HG02870 (cell line): ENCODE measurements at regions not wholly inside any gene's neighbourhood (a gene's known extent, or its start where the extent isn't known, plus 50 kb on each side); places are given as distances from the start of the nearest gene placed in this dataset.
"Not testable (repeated sequence)": the region's sequence is repeated elsewhere in the genome, so short reads cannot be mapped to it uniquely, and the experiment has no call there.

Experiments
- ATAC-seq: cut with Tn5 transposase; IDR thresholded peaks from one replicate; pipeline ENCODE4 v1.9.1; 2021; ENCODE audit warnings: mild to moderate bottlenecking, moderate library complexity; ENCODE audit not compliant: unreplicated experiment

DNA sequence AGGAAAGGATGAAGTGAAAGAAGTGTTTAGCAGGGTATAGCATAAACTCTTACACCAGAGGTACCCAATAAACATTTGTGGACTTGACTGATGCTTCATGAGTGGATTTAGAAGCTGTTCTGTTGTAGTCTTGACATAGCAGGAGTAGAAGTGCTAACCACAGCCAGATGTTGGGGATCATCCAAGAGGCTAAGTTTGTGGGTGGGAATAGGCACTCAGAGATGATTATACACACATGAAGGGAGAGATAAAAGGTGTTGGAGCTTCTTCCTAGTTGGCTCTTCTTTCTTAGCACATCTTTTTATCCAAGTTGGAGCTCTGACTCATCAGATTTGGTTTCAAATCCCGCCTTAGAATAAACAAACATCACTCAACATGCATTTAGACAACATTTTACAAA is 166.7 kb upstream of the E2F7 start:
- no peak for ATAC-seq

DNA sequence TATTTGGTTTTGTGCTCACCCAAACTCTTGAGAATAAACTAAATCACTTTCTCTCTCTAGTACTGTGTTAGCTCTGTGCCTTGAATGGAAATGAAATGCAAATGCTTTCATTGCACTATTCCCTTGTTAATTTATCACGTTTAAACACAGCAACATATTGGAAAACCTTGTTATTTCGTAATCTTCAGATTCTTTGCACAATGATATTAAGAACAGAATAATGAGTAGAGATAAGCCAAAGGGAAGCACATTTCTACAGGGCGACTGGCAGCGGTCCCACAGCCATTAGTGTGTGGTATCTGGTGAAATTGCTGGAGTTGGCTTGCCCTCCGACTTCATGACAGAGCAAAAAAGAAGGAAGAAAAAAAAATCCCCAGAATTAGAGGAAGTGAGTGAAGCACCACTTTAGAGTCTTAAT is 166.1 kb upstream of the E2F7 start:
- ATAC-seq = no peak

DNA sequence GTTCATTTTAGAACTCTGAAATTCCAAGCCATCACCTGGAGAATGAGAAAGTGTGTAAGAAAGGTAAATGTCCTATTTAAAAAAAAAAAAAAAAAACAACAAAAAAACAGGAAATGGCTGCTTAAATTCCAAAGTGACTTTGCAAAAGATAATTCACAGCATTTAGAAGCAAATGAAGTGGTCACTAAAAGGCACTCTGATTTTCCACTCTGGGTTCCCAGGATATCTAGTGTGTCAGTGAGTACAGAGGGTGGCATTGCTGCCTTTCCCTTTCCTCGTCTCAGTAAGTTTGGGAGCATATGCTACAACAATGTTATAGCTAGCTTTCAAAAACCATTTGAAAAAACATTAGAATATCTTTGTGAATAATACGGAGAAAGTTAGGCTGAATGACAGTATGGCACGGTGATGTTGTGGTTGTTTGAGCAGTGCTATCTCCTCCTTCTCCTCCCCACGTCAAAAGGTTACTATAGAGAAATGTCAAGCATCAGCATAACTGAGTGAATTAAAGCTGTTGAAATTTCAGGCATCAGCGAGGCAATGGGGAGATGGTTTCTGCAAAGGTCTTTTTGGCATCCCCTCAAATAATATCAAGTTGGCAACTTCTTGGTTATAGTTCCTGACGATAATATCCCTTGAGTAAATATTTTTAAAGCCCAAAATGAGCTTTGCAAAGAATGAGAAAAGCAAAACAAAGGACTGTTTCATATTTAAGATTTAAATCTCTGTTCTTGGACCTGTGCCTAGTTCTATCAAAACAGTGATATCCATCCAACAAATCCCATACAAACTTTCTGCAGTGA is 164.5 kb upstream of the E2F7 start:
- no peak for ATAC-seq

DNA sequence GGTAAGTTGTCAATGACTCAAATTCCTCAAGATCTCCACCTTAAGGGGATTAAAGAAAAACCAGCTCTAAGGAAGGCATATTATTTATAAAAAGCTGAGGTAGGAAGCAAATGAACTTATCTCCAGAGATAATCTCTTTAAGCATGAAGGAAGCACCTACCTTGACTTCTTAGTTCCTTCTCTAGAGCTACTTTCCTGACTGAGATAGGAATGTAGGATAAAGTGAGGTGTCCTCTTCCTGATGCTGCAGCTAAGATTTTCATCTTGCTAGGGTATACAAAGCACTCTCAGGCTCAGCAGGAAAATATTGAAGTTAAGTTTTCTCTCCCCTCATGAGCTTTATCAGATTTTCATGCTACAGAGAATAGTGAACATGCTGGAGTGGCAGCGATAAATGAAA is 163.0 kb upstream of the E2F7 start:
- no peak for ATAC-seq

DNA sequence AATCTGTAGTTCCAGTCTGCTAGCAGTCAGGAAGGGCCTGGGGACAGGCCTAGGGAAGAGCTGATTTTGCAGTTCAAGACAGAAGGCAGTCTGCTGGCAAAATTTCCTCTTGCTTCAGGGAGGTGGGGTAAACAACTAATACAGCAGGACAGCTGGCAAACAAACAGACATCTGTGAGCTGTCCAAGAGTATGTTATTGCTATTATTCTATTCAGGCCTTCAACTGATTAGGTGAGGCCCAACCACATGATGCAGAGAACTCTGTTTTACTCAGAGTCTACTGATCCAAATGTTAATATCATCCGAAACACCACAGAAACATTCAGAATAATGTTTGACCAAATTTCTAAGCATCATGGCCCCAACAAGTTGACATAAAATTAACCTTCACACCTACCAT is 161.0 kb upstream of the E2F7 start:
- no peak for ATAC-seq

DNA sequence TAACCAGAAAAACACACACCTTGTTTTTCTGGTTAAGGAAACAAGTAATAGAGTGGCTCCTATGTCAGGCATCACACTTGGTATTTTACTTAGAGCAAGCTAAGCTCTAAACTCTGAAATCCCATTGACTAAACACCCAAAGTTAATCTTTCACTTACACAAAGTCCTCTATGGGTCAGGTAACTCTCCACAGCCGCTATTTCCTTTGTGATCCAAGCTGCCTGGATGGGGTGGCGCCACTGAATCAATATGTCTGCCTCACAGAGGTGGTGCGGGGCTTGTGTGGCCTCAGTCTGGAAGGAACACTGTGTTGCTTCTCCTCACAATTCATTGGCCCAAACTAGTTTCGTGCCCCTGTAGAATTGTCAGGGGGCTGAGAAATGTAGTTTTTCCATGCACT is 160.0 kb upstream of the E2F7 start:
- no peak for ATAC-seq

DNA sequence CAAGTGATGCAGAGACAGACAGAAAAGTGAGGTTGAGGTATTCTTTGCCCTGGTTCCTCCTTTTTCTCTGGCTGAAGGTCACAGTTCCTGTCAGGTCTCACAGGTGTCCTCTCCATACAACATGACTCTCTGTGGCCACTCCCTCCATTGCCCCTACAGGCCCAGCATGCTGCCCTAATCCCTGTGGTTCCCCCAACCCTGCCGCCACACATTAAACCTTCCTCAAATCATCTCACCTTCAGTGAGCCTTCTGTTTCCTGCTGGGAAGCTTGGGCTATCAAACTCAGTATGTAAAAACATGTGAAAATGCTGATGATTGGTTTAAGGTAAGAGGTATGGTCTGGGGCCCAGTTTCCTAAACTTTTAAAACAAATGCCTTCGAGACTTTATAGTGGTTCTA is 159.0 kb upstream of the E2F7 start:
- ATAC-seq = no peak

DNA sequence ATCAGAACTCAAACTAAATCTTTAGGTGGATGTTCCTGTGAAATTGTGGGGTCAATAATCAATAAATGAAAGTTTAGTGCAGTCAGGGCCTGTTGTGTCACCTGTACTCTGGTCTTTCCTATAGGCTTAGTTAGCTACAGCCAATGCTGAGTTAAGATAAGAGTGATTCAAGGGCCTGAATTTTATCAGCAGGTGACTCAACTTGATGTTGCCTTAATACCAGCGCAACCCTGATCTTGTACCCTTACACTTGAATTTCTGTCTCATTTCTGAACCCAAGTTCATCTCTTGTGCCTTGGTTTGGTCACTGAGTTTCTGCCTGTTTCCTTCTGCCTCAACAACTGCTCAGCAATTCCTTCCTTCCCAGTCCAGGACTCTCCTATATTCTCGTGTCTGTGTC is 157.0 kb upstream of the E2F7 start:
- no peak for ATAC-seq

DNA sequence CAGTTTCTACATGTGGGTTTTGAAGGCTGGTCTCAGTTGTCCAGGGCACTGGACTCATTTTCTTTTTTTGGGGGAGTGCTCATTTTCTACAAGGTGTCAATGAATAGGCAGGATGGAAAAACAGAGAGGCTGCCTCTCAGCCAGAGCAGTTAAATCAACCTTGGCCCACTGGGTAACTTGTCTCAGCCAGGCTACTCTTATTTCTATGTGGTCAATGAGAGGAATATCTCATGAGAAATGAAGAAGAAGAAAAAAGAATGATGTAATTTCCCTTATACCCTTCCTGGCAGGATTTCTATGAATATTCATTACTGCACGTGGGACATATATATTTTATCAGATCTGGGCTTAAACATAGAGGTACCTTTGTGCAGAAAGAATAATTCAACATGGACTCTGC is 155.2 kb upstream of the E2F7 start:
- ATAC-seq = no peak

DNA sequence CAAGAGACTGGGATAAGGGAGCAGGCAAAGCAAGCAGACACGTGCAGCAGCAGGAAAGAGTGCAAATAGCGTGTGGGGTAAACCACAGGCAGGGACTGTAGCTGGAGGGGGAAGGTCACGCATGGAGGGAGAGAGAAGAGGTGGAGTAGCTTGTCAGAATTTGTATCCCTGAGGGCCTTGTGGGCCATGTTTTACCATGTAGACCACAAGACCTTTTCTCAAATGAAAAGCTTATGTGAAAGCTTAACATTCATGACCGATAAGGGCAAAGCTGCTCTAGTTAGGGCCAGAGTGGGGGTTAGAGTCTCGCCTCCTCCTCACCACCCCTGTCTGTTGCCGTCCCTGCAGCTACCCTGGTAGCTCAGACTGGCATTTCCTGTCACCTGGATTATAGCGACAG is 152.9 kb upstream of the E2F7 start:
- no peak for ATAC-seq

DNA sequence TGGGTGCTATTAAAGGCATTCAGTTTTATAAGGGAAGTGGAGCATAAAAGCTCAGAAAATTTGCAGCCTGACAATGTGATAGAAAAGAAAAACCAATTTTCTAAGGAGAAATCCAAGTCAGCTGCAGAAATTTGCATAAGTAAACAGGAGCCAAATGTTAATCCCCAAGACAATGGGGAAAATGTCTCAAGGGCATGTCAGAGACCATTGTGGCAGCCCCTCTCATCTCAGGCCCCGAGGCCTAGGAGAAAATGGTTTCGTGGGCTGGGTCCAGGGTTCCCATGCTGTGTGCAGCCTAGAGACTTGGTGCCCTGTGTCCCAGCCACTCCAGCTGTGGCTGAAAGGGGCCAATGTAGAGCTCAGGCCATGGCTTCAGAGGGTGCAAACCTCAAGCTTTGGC is 150.8 kb upstream of the E2F7 start:
- not testable (repeated sequence) for ATAC-seq

DNA sequence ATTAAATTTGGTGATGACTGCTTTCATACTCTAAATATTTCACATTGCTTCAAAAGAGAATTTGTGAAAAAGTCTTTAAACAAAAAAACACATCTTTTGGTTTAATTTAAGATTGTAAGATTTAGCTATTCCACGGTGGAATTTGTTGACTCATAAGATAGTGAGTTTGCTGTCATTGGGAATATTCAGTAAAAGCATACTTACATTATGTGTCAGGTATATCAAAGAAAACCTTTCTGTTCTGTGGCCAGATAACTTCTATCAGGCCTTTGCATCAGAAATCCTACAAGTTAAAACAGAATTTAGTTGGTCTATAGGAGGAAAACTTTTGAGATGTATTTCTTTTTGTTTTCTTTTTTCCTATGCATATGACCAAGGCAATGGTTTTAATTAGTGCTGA is 148.8 kb upstream of the E2F7 start:
- no peak for ATAC-seq

DNA sequence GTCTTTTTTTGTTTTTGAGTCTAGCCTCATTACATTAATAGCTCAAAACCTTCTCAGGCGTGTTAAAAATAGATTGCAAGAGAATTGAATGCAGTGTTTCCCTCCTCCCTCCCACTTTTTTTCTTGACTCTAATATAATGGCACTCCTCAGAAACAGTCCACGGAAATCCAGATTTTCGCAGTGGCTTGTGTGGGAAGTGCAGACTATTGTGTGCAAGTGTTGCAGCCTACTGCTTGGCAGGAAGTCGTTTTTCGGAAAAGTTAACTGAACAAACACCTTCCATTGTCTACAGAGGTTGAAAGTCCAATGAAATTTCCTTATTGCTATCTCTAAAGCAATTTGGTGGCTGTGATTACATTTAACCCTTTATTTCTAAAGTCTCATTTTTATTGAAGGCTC is 147.9 kb upstream of the E2F7 start:
- no peak for ATAC-seq

DNA sequence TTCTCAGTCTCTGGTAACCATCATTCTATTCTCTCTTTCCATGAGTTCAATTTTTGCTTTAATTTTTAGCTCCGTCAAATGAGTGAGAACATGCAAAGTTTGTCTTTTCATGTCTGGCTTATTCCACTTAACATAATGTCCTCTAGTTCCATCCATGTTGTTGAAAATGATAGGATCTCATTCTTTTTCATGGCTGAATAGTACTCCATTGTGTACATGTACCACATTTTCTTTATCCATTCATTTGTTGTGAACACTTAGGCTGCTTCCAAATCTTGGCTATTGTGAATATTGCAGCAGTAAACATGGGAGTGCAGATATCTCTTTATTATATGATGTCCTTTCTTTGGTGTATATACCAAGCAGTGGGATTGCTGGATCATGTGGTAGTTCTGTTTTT is 145.4 kb upstream of the E2F7 start:
- no peak for ATAC-seq

DNA sequence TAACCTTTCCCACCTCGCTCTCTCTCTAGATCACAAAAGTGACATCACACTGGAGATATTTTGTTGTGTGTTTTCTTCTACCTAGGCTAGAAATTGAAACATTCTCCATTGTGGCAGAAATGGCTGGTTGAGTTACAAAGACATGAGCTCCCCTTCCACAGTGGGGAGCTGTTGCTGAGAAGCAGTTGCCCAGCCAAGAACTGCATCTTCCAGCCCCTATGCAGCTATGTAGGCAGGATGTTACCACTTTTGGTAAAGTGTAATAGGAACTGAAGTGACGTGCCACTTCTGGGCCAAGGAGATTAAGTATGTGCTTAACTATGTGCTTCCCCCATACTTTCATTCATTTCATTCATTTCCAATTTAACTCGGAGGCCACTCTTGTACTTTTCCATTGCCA is 138.7 kb upstream of the E2F7 start:
- no peak for ATAC-seq

DNA sequence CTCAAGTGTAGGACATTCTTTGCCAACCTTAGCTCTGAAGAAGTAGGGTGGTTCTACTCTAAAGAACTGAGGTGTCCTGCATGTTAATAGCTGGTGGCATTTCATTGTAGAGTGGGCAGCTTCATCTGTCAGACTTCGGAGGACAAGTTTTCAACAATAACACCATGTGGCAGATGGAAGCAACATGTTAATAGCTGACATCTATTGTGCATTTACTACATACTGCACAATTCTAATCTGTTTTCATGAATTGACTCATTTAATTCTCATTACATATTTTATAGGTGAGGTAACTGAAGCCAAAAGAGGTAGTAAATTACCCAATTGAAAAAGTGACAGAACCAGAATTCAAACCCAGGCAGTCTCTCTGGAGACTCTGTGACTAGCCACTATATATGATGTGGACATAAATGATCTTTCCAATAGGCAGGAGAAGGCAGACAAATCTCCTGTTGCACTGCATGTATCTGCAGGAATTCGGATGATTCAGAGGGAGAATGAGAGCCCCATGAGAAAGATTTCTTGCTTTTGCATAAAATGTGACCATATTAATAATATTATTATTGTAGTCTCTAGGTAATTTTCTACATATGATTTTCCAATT is 137.2 kb upstream of the E2F7 start:
- ATAC-seq = no peak

DNA sequence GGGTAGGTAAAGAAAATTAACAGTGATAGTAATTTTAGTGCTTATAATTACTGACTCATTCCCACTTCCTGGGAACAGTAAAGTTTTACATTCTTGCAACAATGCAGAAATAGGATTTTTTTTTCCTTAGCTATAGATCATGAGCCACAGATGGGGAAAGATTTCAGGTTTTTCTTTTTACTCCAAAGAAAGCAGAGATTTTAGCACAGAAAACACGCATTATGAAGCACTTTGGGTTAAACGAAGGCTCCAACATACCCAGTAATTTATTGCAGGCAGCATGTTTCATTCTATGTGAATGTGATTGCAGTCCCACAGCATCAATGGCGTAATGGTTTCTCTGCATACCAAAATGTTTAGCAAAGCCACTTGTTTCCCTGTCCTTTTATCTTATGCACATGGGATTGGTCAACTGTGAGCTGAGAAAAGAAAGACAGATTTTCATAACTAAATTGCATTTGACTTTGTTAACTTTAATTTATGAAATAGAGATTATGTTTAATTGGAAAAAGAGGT is 124.6 kb upstream of the E2F7 start:
- ATAC-seq = no peak

DNA sequence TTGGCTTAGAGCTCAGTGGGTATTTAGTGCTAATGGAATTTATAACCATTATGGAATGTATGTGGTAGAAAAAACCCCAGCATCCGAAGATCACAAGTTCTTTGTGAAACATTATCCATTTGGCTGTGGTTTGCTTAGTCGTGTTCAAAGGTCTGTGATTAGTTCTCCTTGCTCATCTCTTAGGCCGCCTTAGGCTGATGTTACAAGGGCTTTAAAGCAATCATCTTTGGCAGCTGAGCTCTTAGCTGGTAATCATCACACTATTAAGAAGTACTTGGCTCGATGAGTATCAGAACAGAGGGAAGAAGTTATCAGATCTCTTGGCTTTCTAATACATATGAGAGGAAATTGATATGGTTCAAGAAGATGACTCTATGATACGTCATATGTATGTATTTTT is 124.1 kb upstream of the E2F7 start:
- ATAC-seq = no peak

DNA sequence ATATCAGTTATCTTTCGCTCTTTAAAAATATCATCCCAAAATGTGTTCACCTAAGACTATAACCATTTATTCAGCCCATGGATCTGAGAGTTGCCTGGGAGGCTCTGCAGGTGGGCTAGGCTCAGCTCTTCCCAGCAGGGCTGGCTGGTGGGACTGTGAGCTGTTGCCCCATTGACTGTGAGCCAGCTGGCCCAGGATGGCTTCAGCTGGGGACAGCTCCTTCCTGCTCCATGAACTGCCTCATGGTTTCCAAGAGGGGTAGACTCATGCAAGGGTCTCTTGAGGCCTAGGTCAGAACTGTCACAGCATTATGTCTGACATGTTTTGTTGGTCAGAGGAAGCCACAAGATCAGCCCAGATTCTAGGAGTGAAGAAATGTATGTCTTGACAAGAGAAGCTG is 114.1 kb upstream of the E2F7 start:
- ATAC-seq = no peak

DNA sequence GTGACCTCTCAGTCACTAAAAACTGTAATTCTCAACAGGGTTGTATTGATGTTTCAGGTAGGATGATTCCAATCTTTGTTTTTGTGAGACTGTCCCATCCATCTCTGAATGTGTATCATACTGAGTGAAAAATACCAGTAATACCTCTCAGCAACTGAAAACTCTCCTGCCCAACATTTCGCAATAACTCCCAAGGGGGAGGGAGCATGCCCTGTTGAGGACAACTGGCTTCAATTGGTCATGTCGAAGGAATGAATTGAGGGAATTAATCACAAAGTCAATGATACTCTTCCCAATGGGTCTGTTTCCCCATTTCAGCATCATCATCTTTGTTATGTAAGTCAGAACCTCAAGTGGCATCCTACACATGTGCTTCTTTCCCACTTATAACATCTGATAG is 102.4 kb upstream of the E2F7 start:
- no peak for ATAC-seq

DNA sequence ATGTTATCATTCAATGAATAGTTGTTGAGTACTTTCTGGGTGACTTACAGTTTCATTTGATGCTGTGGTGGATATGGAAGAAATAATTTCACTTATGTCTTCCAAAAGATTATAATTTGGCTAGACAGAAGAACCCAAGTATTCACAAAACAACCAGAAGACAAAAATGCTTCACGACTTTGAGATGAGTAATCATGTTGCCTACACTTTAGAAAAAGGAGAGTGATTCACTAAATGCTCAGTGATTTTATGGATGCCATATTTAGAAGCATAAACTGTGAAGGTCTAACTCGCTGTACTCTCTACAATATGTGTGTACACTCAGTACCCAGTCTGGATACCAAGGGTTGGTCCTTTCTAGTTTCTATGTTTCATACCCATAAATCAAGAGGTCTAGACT is 101.3 kb upstream of the E2F7 start:
- no peak for ATAC-seq
